B cell (primary cell): ENCODE measurements at regions not wholly inside any gene's neighbourhood (a gene's known extent, or its start where the extent isn't known, plus 50 kb on each side); places are given as distances from the start of the nearest gene placed in this dataset.

Source experiments
- CTCF ChIP-seq: fragments of 200-600 bp; IDR thresholded peaks from one replicate; pipeline ENCODE4 v1.8.0; 2022; ENCODE audit warnings: antibody characterized with exemption, mild to moderate bottlenecking
- EZH2 ChIP-seq: IDR thresholded peaks from 2 replicates; pipeline ENCODE4 v1.6.1; 2012; ENCODE audit warnings: borderline replicate concordance, low read depth, mild to moderate bottlenecking, moderate library complexity, low read length; ENCODE audit not compliant: insufficient read depth, poor library complexity, severe bottlenecking

GRCh38 chr7:53624356-53624755, 588.9 kb downstream of the POM121L12 start:
- no peak for TF ChIP-seq EZH2
- TF ChIP-seq CTCF = no peak
